GM19395 (cell line): ENCODE measurements at regions not wholly inside any gene's neighbourhood (a gene's known extent, or its start where the extent isn't known, plus 50 kb on each side); places are given as distances from the start of the nearest gene placed in this dataset.

Experiments used
- ATAC-seq: cut with Tn5 transposase; IDR thresholded peaks from one replicate; pipeline ENCODE4 v1.9.1; 2021; ENCODE audit warnings: mild to moderate bottlenecking, moderate library complexity; ENCODE audit not compliant: unreplicated experiment

DNA sequence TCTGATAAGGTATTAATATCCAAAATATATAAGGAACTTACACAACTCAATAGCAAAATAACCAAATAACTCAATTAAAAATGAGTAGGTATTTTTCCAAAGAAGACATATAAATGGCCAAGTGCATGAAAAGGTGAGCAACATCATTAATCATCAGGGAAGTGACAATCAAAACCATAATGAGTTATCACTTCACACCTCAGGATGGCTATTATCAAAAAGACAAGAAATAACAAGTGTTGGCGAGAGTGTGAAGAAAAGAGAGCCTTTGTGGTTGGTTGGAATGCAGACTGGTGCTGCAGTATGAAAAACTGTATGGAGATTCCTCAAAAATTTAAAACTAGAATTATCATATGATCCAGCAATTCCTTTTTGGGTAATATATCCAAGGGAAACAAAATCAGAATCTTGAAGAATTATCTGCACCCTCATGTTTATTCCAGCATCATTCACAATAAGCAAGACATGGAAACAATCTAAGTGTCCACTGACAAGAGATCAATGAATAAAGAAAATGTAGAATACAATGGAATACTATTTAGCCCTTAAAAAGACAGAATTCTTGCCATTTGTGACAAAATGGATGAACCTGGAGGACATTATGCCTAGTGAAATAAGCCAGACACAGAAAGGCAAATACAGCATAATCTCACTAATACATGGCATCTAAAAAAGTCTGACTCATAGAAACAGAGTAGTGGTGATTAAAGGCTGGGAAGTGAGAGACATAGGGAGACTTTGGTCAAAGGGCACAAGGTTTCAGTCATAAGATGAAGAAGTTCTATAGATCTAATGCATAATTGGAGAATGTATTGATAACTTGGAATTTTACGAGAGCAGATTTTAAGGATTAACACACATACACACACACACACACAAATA, 175.6 kb downstream of the FOXA2 start:
- ATAC-seq, result no peak

DNA sequence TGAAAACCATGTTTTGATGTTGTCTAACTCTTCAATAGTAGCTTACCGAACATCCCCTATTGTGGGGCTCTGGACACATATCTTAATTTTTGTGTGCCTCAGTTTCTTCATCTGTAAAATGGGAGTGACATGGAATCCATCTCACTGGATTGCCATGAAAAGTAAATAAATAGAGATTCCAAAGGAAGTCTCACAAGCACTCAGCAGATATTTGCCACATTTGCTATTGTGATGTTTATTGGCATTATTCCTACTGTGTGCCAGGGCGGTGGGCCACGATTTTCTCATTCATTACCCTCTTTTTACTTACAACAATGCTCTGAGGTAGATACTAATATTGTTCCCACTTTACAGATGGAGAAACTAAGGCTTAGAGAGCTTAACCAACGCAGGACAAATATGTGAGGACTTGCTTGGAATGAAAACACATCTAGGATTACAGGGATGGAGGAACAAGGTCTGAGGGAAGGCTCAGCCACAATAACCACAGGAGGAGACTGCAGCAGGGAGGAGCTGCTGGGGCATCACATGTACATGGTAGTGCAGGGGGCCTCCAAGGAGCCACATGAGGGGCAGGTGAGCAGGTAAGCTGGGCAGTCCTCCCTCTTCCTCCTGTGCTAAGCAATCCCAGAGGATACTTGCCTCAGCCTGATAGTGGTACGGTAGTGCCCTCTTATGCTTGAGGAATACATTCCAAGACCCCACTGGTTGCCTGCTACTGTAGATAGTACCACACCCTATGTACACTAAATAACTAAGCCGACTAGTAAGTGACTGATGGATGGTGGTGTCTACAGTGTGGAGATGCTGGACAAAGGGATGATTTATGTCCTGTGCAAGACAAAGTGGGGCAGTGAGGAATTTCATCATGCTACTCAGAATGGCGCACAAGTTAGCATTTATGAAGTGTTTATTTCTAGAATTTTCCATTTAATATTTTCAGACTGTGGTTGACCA, 176.9 kb downstream of the FOXA2 start:
- no peak for ATAC-seq

DNA sequence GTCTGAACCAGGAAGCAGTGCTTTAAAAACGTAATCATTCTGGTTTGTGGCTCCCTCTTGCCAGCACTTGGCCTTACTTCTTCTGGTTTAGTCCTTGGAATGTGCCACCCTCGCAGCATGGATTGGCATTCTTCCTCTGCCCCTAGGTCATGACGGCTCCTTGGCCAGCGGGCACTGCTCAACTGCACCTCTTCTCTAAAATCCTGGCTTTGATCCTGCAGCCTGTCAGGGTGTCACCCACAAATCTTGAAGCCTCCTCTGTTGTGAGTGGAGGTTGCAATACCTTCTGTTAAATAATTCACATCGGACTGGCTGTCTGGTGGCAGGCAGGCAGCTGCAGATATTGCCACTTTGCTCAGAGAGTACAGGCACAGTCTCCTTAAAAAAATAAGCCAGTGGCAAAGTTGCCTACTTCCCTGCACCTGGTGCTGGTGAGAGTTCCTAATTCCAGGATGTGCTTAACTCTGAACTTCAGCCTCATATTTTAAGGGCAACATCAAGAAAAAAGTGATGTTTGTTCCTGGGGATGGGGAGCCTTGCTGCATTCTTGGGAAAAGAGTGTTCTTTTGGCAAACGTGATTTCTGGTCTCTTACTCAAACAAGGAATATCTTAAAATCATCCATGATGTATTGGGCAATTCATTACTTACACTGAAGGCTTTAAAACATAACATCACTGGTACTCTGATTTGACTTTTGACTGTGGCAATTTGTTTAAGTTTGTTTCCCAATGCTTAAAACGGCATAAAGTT, 179.8 kb downstream of the FOXA2 start:
- ATAC-seq, result no peak

DNA sequence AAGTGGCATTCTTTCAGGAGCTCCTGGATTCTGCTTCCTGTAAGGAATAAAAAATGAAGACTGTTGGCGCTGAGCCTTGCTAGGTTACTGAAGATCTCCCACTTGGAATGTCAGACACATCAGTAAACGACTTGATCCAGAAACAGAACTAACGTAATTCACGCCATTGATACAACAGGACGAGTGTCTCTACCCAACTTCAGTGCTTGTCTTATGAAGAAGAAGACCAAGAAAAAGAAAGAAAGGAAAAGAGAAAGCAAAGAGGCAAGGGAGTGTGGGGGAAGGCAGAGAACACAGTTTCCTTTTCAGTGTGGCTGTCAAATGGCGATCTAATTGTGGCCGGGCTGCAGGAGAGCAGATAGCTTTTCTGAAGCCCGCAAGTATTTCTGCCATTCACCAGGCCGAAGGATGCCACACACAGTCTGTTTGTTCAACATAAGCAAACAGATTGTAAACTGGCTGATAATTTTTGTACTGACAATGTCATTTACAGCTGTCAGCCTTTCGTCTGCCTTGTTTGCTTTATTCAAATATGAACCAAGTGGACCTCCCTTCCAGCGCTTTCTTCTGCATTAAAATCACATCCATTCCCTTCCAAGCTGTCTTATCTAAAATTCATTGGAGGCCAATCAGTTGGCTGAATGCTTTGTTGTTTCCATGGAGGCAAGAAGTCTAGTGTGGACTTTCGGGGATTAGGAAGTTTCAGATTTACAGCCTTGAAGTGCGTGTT, 180.6 kb downstream of the FOXA2 start:
- no peak for ATAC-seq

DNA sequence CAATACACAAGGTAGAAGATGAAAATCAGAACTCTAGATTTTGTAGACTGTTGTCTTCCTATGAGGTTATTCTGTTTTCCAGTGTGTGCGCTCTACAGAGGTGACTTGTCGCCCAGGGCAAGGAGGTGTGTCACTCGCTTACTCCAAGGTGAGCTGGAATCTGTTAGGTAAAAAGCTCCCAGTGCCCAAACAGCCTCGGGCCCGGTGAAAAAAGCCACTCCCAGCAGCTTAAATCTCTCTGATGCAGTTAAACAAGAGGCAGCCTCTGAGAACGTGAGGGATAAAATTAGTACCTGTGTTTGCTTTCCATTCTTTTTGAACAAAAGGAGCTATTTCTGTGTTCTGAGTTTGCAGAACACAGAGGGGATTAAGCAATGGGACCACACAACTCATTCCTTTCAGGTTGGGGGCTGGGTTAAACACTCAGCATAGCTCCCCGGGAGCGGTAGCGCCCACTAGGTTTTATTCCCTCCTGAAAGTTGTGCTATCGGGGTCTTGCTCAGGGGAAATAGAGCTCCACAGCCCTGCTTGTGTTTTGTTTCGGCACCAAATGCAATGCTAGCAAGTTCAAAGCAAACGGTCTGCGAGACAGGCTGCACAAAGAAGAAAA, 181.2 kb downstream of the FOXA2 start:
- ATAC-seq, result no peak

DNA sequence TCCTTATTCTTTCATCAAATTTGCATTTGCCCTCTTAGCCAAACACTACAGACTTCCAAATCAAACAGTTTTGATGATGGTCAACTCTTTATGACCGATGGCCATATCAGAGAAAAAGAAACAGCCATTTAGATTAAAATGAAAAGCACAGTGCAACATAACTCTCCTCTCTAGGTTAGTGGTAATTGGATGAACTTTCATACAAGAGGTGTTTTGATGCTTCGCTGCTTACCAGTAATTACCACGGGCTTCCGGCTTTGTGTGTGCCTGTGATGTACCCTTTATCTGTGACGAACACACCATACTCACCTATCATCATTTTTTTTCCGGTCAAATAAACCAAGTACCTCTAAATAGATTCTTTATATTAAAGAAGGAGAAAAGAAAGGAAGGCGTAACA, 181.8 kb downstream of the FOXA2 start:
- no peak for ATAC-seq

DNA sequence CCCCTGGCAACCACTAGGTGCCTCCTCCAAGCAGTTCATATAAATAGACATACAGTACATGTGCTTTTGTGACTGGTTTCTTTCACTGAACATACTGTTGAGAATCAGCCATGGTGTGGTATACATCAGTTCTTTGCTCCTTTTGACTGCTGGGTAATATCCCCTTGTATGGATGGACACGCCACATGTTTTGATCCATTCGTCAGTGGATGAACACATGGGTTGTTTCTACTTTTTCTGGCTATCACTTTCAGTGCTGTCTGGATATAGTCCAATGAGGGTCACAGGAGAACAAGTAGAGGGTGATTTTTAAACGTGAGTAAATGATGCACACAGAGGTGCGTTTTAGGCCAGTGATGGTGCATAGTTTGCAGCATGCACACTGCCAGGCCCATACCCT, 183.9 kb downstream of the FOXA2 start:
- ATAC-seq, result no peak

DNA sequence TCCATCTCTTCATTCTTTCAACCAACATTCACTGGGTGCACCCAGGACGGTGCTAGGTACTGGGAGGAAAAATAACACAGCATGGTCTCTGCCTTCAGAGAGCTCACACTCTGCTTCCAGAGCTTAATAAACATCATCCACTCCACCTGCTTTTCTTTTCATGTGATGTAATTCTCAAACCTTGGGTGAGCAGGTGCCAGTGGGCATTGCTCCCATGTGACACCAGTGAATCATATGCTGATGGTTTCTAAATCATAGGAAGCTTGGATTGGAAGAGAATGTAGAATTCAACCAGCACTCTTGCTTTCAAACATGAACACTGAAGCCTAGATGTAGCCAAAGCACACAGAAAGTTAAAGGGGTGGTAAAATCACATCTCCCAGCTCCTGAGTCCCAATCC, 189.8 kb downstream of the FOXA2 start:
- no peak for ATAC-seq

DNA sequence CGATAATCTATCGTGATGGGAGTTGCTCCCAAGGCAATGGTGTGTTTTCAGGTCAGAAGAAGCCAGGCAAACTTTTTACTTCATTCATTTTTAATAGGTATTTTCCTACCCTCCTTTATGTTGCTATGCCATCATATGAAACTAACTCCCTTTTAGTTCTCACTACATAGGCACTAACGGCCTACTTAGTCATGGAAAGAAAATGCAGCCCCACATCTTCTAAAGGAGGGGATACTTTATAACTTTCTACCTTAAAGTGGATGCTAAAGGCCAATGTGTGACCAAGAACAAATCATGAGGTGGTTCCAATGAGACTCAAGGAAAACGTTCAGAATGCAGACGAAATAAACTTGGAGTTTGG, 193.8 kb downstream of the FOXA2 start:
- no peak for ATAC-seq

DNA sequence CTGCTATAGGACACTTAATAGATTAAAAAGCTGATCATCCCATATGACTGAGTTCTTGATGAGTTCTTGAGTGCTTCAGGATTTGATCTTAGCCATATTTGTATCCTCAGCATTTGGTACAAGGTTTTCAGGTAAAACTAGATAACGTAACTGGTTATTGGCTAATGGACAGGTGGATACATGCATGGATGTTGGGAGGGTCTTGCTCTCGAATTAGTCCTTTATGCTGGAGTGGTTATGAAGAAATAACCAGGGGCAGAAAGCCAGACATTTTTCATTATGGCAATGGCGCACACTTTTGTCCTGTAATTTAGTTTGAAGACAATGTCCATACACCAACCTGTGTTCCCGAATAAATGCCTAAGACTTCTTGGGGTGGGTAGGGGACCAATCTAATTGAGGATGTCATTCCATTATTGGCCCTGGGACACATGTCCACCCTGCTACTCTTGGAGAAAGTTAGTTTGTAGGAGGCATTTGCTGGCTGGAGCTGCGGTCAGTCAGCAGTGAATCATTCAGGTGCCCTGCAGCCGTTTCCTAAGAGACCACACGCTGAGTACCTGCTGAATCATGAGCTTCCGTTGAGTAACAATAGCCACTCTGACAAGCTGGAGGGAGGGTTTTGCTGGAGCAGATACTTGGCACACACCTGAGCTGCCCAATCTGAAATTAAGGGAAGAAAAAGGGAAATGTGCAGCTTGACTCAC, 194.4 kb downstream of the FOXA2 start:
- no peak for ATAC-seq

DNA sequence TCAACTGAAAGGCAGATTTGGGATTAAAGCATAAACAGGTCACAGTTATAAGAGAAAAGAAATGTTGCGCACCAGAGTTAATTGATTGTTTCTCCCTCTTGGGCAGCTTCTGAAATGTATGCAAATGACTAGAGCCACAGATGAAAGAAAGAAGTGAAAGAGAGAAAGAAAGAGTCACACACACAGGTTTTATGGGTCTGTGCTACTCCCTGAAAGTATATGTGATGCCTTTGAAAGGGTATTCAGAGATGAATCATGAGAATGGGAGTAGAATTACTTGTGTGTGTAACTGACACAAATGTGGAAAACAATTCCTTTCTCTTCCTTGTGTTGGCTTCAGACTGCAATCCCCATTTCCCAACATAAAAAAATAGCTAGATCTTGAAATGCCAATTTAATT, 196.9 kb downstream of the FOXA2 start:
- no peak for ATAC-seq

DNA sequence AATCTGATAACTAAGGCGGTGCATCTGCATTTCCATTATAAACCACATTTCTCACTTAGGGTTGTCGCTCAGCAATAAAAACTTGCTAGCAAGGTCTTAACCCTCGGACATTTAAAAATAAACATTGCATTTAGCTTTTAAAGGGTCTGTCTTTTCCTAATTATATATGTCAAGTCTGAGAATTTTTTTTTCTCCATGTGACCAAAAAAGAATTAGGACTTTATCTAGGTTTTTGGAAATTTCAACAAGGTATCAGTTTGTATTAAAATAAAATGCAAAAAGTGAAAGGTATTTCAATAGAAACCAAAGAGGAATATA, 198.1 kb downstream of the FOXA2 start:
- no peak for ATAC-seq

DNA sequence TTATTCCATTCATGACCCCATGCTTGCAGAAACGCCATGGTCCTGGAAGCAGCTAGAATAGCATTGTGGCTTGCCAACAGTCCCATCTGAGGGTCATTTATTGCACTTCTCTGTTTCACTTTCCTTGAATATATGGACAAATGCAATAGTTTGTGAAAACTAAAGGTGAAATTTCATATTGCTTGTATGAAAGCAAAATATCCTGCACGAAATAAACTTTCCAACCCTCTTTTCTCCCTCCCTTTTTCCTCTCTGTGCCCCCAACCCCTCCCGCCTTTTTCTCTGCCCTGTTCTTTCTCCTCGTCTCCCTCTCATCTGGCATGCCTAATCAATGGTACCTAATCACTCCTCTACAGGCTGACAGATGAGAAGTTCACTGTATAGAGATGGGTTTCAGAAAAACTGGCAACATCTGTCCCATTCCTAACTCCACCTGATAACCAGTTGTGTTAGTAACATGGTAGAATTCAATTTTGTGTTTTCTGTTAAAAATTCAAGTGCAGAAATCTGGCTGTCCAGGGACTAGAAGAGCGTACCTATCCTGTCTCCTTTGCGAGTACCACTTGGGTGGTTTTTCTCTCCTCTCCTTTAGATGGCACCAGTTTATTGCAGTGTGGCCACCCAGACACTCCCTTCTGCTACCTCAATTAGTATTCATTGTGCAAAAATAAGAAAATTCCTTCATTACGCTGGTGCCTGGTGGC, 198.6 kb downstream of the FOXA2 start:
- ATAC-seq, result no peak

DNA sequence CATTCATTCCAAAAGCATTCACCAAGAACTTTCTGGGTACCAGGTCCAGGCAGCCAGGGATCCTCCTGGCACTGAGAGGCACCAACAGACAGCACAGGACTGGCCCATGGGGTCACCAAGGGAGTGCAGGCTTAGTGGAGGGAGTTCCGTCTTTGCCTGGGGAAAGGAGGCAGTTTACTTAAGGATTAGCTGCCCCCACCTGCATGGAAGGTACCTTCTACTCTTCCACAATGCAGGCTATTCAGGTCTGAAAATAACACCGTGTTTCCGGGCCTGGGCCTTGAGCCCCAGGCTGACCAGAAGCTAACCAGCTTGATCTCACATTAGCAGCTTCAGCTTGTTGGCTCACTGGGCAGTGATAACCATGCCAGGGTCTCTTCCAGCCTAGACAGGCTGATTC, 199.4 kb downstream of the FOXA2 start:
- ATAC-seq, result no peak

DNA sequence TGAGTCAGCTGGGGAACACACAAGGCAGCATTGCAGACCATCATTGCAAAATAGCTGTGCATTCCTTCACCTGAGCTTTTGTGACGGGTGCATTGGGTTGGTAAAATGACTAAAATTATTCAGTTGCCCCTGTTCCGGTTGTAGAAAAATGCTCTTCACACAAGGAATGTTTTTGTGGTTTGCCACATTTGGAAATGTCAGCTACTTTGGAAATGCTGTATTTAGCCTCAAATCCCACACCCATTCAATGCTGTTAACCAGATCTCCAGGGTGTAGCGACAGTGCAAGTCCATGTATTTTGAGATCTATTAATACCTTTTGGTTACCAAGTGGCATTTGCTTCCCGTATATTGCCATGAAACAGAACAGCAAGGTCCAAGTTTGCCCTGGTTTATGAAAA, 201.2 kb downstream of the FOXA2 start:
- no peak for ATAC-seq

DNA sequence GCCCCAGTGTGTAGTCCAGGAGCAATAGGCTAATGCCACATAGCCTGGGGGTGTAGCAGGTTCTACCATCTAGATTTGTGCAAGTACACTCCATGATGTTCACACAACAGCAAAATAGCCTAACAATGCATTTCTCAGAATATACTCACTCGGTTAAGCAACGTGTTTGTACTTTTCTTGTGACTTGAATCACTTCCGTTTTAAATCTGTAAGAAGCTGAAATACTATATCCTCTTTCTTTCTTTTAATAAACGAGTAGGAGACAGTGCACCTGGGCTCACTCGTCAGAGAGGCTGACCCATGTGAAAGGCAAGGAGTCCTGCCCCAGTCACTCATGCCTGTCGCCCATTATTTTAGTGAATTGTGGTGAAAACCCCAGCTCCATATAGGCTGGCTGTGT, 201.6 kb downstream of the FOXA2 start:
- ATAC-seq, result no peak

DNA sequence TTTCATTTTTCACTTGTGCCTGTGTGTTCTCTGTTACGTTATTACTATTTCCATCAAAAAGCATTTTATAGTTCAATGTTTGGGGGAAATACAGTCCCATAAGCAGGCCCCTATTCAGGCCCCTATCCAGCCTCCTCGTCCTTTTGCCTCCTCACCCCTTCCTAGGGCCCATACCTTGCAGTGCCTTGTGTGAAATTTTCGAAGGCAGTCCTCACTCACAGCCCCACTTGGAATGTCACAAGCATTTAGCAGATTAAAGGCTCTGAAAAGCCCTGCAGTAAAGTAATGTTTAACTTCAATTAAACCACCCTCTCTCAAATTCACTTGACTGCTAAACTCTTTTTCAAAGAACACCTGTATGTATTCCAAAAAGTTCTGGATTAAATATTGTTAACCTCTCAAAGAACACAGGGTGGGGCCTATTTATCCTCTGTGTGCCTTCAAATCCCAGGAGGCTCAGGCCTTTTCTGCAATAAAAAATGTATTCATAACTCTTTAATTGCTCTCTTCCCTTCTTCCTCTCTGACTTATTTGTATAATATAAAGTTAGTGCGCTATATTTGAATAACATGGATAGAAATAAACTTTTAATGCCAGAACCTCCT, 202.5 kb downstream of the FOXA2 start:
- ATAC-seq, result no peak

DNA sequence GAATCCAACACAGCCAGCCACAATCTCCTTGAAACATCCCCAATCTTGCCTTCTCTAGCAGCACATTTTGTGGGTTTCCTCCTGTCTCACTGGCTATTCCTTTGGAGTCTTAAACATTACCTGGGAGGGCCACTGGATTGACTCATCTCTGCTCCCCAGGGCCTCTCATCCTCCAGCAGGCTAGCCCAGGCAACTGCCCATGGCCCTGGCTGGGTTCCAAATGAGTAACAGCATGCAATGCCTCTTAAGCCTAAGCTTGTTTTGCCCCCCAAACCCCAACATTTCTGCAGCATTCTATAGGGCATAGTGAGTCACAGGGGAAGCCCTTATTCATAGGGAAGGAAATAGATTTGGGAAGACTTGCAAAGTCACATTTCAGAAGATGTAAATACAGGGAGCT, 204.9 kb downstream of the FOXA2 start:
- ATAC-seq, result no peak
